Vagina (tissue), 2 donors: ENCODE measurements at regions not wholly inside any gene's neighbourhood (a gene's known extent, or its start where the extent isn't known, plus 50 kb on each side); places are given as distances from the start of the nearest gene placed in this dataset.

Source experiments
- DNase-seq, 2 donors: peaks; one replicate each; pipeline ENCODE4 v3.0.0-alpha.2; 2017; ENCODE audit errors: extremely low spot score in 2 of 2
- H3K27ac ChIP-seq: fragments of 200-600 bp; sonication (generic); one replicate; pipeline ENCODE4 v1.5.1; 2019
- H3K27me3 ChIP-seq: fragments of 200-600 bp; sonication (generic); one replicate; pipeline ENCODE4 v1.5.1; 2019
- H3K36me3 ChIP-seq, 2 donors: fragments of 200-600 bp; sonication (generic); one replicate each; pipeline ENCODE4 v1.5.1; 2017 to 2019
- H3K4me1 ChIP-seq: fragments of 200-600 bp; sonication (generic); one replicate; pipeline ENCODE4 v1.5.1; 2019
- H3K4me3 ChIP-seq, 2 donors: fragments of 200-600 bp; sonication (generic); 1 replicate in 1 of 2; 2 replicates in 1 of 2; pipeline ENCODE4 v1.5.1; 2016 to 2019
- H3K9me3 ChIP-seq: fragments of 200-600 bp; sonication (generic); one replicate; pipeline ENCODE4 v1.5.1; 2019
- POLR2A ChIP-seq, 2 donors: fragments of 450-650 bp; IDR thresholded peaks; one replicate each; pipeline ENCODE4 v1.6.1; 2017; ENCODE audit warnings: antibody characterized with exemption in 2 of 2, mild to moderate bottlenecking in 2 of 2, moderate library complexity in 2 of 2
- POLR2AphosphoS5 ChIP-seq, 2 donors: sonication (generic); formaldehyde crosslinking; IDR thresholded peaks; one replicate each; pipeline ENCODE4 v1.9.0; 2017; ENCODE audit warnings: antibody characterized with exemption in 2 of 2, mild to moderate bottlenecking in 2 of 2, low read depth in 1 of 2; ENCODE audit not compliant: insufficient read depth in 1 of 2
- intact Hi-C: fragments of 100-400 bp; cut with DNase I; formaldehyde crosslinking; loops from one replicate; pipeline ENCODE4 v1.15.1; 2023
- TF ChIP-seq, protein P1 (sequence below), 3 experiments: fragments of 450-650 bp in 2 of 3; fragments of 200-600 bp in 1 of 3; sonication (generic) in 1 of 3; IDR thresholded peaks; one replicate each; pipeline ENCODE4 v1.5.1; 2017 to 2019; ENCODE audit warnings: antibody characterized with exemption in 3 of 3, mild to moderate bottlenecking in 2 of 3, moderate library complexity in 2 of 3

DNA sequence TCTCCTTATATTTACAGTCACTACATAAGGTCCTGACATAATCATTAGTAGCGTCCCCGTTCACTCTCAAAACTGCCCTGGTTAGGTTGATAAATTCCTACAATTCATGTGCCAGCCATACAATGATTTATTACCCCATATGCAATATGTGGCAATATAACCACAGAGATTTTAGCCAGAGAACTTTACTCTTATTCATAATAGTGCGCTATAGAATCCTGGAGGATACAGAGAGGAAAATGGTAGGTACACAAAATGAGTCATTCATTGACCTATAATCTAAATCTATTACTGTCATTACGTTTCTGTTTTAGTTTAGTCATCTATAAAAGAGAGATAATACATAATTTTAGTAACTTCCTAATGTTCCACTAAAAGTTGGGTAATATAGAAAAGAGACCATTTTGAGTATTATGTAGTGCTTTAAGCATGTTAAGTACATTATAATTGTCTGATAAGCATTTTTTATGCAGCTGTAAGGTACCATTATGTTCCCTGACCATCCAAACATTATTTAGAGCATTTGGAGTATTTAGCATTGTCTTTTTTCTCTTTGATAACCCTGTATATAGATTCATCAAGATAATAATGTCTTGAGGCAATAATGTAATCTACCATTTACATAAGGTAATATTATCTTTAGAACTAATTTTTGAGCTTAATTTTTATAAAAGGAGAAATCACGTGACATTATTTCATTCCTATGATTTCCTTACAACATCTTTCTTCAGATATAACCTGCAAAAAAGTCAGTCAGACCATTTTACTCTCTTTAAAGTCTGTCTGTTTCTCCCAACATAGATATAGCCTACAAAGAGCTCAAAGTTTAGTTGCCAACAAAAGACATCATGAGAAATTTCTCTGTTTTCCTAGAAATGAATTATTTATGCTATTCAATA lies 655.5 kb upstream of the ZNF608 start:
- intact Hi-C loops = no loop called here
- Histone ChIP-seq H3K27me3 (no peaks in the 10 kb centered on the region), H3K4me3 (no peak overlapping the region), H3K36me3 (no peaks in the 10 kb centered on the region), H3K27ac (no peak overlapping the region), H3K9me3 (no peaks in the 10 kb centered on the region), H3K4me1 (no peaks in the 10 kb centered on the region)
- TF ChIP-seq, protein P1, sequence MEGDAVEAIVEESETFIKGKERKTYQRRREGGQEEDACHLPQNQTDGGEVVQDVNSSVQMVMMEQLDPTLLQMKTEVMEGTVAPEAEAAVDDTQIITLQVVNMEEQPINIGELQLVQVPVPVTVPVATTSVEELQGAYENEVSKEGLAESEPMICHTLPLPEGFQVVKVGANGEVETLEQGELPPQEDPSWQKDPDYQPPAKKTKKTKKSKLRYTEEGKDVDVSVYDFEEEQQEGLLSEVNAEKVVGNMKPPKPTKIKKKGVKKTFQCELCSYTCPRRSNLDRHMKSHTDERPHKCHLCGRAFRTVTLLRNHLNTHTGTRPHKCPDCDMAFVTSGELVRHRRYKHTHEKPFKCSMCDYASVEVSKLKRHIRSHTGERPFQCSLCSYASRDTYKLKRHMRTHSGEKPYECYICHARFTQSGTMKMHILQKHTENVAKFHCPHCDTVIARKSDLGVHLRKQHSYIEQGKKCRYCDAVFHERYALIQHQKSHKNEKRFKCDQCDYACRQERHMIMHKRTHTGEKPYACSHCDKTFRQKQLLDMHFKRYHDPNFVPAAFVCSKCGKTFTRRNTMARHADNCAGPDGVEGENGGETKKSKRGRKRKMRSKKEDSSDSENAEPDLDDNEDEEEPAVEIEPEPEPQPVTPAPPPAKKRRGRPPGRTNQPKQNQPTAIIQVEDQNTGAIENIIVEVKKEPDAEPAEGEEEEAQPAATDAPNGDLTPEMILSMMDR (IDR thresholded peaks at IDR 0.05) = no peak
- TF ChIP-seq POLR2AphosphoS5 (IDR thresholded peaks at IDR 0.05; ENCODE audit: insufficient read depth in 1 of 2, low read depth in 1 of 2) (no peak), POLR2A (IDR thresholded peaks at IDR 0.05) (no peak)
- DNase-seq = no peak

DNA sequence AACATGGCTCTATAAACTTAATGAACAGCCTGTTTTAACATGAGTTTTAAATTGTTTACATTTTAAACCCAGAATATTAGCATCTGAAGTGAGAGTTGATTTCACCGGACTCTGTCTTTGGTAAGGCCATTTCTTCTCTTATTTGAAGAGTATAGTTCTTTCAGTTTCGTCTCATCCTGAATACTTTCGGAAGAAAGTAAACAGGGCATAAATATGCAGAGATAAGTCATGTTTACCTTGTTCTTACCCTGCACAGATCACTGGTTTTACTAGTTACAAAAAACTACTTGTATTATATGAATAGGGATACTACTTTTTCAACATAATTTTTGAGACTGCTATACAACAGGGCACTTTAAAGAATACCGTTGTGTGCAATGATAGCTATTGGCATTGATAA lies 656.3 kb upstream of the ZNF608 start:
- TF ChIP-seq, protein P1 (IDR thresholded peaks at IDR 0.05) = no peak
- TF ChIP-seq POLR2AphosphoS5 (IDR thresholded peaks at IDR 0.05; ENCODE audit: insufficient read depth in 1 of 2, low read depth in 1 of 2) (no peak), POLR2A (IDR thresholded peaks at IDR 0.05) (no peak)
- no peaks in the 10 kb centered on the region for H3K27me3 ChIP-seq
- H3K4me3 ChIP-seq = no peak overlapping the region
- H3K4me1 ChIP-seq = no peaks in the 10 kb centered on the region
- no peaks in the 10 kb centered on the region for H3K9me3 ChIP-seq
- intact Hi-C loops = no loop called here
- DNase-seq = no peak
- no peak overlapping the region for H3K27ac ChIP-seq
- H3K36me3 ChIP-seq = no peaks in the 10 kb centered on the region

- Histone ChIP-seq H3K4me3 (no peak overlapping the region), H3K9me3 (no peaks in the 10 kb centered on the region), H3K27ac (no peak overlapping the region), H3K4me1 (peaks cover 11% of the 10 kb centered on the region), H3K27me3 (no peaks in the 10 kb centered on the region), H3K36me3 (no peaks in the 10 kb centered on the region)
- TF ChIP-seq POLR2A (IDR thresholded peaks at IDR 0.05) (no peak), POLR2AphosphoS5 (IDR thresholded peaks at IDR 0.05; ENCODE audit: insufficient read depth in 1 of 2, low read depth in 1 of 2) (no peak)
- TF ChIP-seq, protein P1 (IDR thresholded peaks at IDR 0.05) = no peak
- no peak for DNase-seq
- intact Hi-C loops = no loop called here
These were observed 657.6 kb upstream of the ZNF608 start for GRCh38 chr5:125404056-125404455.

DNA sequence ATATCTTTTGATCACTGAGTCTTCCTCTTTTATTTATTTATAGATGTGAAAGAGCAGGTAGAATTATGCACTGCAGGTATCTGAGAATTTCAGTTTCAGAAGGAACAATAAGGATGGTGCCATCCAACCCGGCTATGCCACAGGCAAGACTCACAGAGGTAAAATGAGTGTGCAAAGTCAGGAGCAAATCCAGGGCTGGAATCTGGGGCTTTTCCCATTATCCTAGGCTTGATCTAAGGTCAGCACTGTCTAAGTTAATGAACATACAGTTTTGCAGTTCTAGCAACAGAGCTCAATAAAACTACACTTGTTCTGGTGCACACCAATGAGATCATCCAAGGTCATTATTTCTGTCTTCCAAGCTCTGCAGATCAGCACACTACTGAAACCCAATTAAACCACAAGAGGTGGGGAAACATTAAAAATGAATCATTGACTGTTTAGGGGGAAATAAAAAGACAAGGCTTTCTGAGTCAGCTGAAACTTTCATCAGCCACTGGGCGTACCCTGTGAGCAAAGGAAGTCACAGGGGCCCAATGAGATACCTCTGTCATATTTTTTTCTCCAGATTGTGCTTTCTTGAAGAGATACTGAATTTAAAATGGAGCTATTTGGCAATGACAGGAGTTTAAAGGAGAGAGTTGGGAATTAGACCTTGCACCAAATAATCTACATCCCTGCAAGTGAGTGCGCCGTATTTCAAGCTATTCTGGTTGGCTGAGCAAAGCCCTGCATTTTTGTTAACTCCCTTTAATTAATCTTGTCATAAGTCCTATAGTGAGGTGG lies 662.2 kb upstream of the ZNF608 start:
- Histone ChIP-seq H3K4me1 (peaks cover 57% of the 10 kb centered on the region), H3K9me3 (no peaks in the 10 kb centered on the region), H3K36me3 (no peaks in the 10 kb centered on the region), H3K27me3 (no peaks in the 10 kb centered on the region), H3K4me3 (no peak overlapping the region), H3K27ac (peak overlapping the region; percentile 15)
- DNase-seq = no peak
- TF ChIP-seq POLR2AphosphoS5 (IDR thresholded peaks at IDR 0.05; ENCODE audit: insufficient read depth in 1 of 2, low read depth in 1 of 2) (peak in 1 of 2 donors; percentile 47), POLR2A (IDR thresholded peaks at IDR 0.05) (no peak)
- TF ChIP-seq, protein P1 (IDR thresholded peaks at IDR 0.05) = no peak
- intact Hi-C loops = no loop called here
